ENCODE measurements at regions not wholly inside any gene's neighbourhood (a gene's known extent, or its start where the extent isn't known, plus 50 kb on each side); places are given as distances from the start of the nearest gene placed in this dataset.

- no peak overlapping the region for H3K27ac Mint-ChIP-seq
- no peaks in the 10 kb centered on the region for H3K36me3 Mint-ChIP-seq (ENCODE audit: low read depth)
- WGBS, 2 experiments (ENCODE audit: insufficient coverage in 1 of 2, insufficient read length in 1 of 2), result 33 to 73% methylated on average over 1 to 3 of the region's 3 CpGs
- H3K9ac ChIP-seq (ENCODE audit: extremely low read depth, low read length, poor library complexity, severe bottlenecking), result no peak overlapping the region
- peaks cover 68% of the 10 kb centered on the region for H3K27me3 Mint-ChIP-seq (ENCODE audit: insufficient read depth)
- no peaks in the 10 kb centered on the region for H3K36me3 ChIP-seq (ENCODE audit: control insufficient read depth, insufficient read depth, low read length)
- no peak overlapping the region for H3K4me3 ChIP-seq (ENCODE audit: low read length)
- H3K9me3 ChIP-seq (ENCODE audit: control insufficient read depth, low read length), result no peaks in the 10 kb centered on the region
- DNase-seq, result no peak
- peaks cover 15% of the 10 kb centered on the region for H3K27me3 ChIP-seq (ENCODE audit: control insufficient read depth, insufficient read depth, low read length, poor library complexity, severe bottlenecking)
- peaks cover 4% of the 10 kb centered on the region for H3K4me1 Mint-ChIP-seq
- no peak for TF ChIP-seq CTCF (conservative IDR thresholded peaks at IDR 0.05)
- no peaks in the 10 kb centered on the region for H3K4me1 ChIP-seq (ENCODE audit: control insufficient read depth, insufficient read depth, low read length)
- no peaks in the 10 kb centered on the region for H3K9me3 Mint-ChIP-seq
- H3K27ac ChIP-seq (ENCODE audit: low read depth, low read length), result no peak overlapping the region
- H3K4me3 Mint-ChIP-seq, result no peak overlapping the region
Measured at GRCh38 chr1:69406244-69406643, 161.5 kb upstream of the LRRC7 start.

- Histone ChIP-seq H3K36me3 (ENCODE audit: control insufficient read depth, insufficient read depth, low read length) (no peaks in the 10 kb centered on the region), H3K27me3 (ENCODE audit: control insufficient read depth, insufficient read depth, low read length, poor library complexity, severe bottlenecking) (peaks cover 10% of the 10 kb centered on the region), H3K9ac (ENCODE audit: extremely low read depth, low read length, poor library complexity, severe bottlenecking) (no peak overlapping the region), H3K27ac (ENCODE audit: low read depth, low read length) (no peak overlapping the region), H3K9me3 (ENCODE audit: control insufficient read depth, low read length) (peaks cover 10% of the 10 kb centered on the region), H3K4me3 (ENCODE audit: low read length) (no peak overlapping the region), H3K4me1 (ENCODE audit: control insufficient read depth, insufficient read depth, low read length) (peaks cover 15% of the 10 kb centered on the region)
- 94 to 100% methylated on average over 2 to 3 of the region's 3 CpGs for WGBS, 2 experiments (ENCODE audit: insufficient coverage in 1 of 2, insufficient read length in 1 of 2)
- peaks cover 24% of the 10 kb centered on the region for H3K4me1 Mint-ChIP-seq
- peaks cover 44% of the 10 kb centered on the region for H3K27me3 Mint-ChIP-seq (ENCODE audit: insufficient read depth)
- no peak overlapping the region for H3K27ac Mint-ChIP-seq
- TF ChIP-seq CTCF (conservative IDR thresholded peaks at IDR 0.05), result no peak
- H3K9me3 Mint-ChIP-seq, result peaks cover 5% of the 10 kb centered on the region
- H3K36me3 Mint-ChIP-seq (ENCODE audit: low read depth), result no peaks in the 10 kb centered on the region
- DNase-seq, result no peak
- no peak overlapping the region for H3K4me3 Mint-ChIP-seq
Measured at GRCh38 chr1:69409731-69410456, 157.8 kb upstream of the LRRC7 start.

- WGBS, 2 experiments (ENCODE audit: insufficient coverage in 1 of 2, insufficient read length in 1 of 2), result 96 to 100% methylated on average over 2 to 3 of the region's 3 CpGs
- H3K9me3 Mint-ChIP-seq, result peaks cover 7% of the 10 kb centered on the region
Measured at GRCh38 chr1:69410457-69410850, 157.3 kb upstream of the LRRC7 start.

More at GRCh38 chr1:69410457-69410850, 157.3 kb upstream of the LRRC7 start:
- no peak overlapping the region for H3K4me3 ChIP-seq (ENCODE audit: low read length)
- peaks cover 20% of the 10 kb centered on the region for H3K4me1 Mint-ChIP-seq
- H3K27me3 ChIP-seq (ENCODE audit: control insufficient read depth, insufficient read depth, low read length, poor library complexity, severe bottlenecking), result peaks cover 10% of the 10 kb centered on the region
- TF ChIP-seq CTCF (conservative IDR thresholded peaks at IDR 0.05), result no peak
- H3K4me3 Mint-ChIP-seq, result no peak overlapping the region
- H3K27ac ChIP-seq (ENCODE audit: low read depth, low read length), result no peak overlapping the region
- H3K27me3 Mint-ChIP-seq (ENCODE audit: insufficient read depth), result peaks cover 42% of the 10 kb centered on the region
- peaks cover 13% of the 10 kb centered on the region for H3K9me3 ChIP-seq (ENCODE audit: control insufficient read depth, low read length)
- no peaks in the 10 kb centered on the region for H3K36me3 Mint-ChIP-seq (ENCODE audit: low read depth)
- H3K36me3 ChIP-seq (ENCODE audit: control insufficient read depth, insufficient read depth, low read length), result no peaks in the 10 kb centered on the region
- H3K4me1 ChIP-seq (ENCODE audit: control insufficient read depth, insufficient read depth, low read length), result peaks cover 15% of the 10 kb centered on the region
- DNase-seq, result no peak
- H3K27ac Mint-ChIP-seq, result peak overlapping the region; percentile 40
- H3K9ac ChIP-seq (ENCODE audit: extremely low read depth, low read length, poor library complexity, severe bottlenecking), result no peak overlapping the region

Measured in endodermal cell (in vitro differentiated cells).